ENCODE measurements at regions not wholly inside any gene's neighbourhood (a gene's known extent, or its start where the extent isn't known, plus 50 kb on each side); places are given as distances from the start of the nearest gene placed in this dataset.

DNA sequence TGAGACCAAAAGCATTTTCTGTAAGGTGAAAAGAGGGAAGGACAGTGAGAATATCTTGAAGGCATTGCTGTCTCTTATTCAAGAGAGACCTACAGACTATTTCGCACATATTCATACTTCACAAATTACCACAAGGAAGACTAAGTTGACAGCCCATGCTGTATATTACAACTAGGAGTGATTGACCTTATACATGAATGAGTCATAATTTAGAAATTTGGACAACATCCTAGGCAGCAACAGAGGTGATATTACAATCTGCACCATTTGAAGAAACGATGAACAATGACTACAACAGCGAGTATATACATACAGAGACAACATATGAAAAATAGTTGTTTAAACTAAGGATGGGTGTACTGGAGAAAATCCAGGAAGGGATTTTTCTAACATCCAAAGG lies 971.7 kb downstream of the CDH11 start:
- H3K36me3 ChIP-seq = no peaks in the 10 kb centered on the region
- no peak for DNase-seq
- H3K9me3 ChIP-seq = no peaks in the 10 kb centered on the region
- TF ChIP-seq, protein P1, sequence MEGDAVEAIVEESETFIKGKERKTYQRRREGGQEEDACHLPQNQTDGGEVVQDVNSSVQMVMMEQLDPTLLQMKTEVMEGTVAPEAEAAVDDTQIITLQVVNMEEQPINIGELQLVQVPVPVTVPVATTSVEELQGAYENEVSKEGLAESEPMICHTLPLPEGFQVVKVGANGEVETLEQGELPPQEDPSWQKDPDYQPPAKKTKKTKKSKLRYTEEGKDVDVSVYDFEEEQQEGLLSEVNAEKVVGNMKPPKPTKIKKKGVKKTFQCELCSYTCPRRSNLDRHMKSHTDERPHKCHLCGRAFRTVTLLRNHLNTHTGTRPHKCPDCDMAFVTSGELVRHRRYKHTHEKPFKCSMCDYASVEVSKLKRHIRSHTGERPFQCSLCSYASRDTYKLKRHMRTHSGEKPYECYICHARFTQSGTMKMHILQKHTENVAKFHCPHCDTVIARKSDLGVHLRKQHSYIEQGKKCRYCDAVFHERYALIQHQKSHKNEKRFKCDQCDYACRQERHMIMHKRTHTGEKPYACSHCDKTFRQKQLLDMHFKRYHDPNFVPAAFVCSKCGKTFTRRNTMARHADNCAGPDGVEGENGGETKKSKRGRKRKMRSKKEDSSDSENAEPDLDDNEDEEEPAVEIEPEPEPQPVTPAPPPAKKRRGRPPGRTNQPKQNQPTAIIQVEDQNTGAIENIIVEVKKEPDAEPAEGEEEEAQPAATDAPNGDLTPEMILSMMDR (IDR thresholded peaks at IDR 0.05) = no peak
- H3K4me1 ChIP-seq = no peaks in the 10 kb centered on the region
- H3K27ac ChIP-seq = no peak overlapping the region
- no peak overlapping the region for H3K4me3 ChIP-seq
- no peaks in the 10 kb centered on the region for H3K27me3 ChIP-seq
- intact Hi-C loops (cut with DNase I; ENCODE audit: low total_unique reads) = no loop called here

DNA sequence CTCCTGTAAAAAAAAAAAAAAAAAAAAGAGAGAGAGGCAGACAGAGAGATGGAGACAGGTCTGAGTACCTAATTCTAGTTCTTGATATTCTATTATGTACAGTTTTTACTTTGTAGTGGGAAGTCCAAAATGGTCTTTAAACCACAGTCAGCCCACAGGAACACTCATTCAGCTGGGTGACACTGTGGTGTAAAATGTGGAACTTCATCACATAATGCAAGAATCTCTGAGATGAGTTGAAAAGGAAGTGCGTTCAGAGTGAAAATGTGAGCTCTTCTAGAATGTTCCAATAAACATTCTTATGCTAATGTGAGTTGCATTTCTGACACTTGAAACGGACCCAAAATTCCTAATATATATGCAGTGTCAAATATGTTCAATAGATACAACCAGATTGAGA lies 972.1 kb downstream of the CDH11 start:
- TF ChIP-seq, protein P1 (IDR thresholded peaks at IDR 0.05) = no peak
- Histone ChIP-seq H3K36me3 (no peaks in the 10 kb centered on the region), H3K27ac (no peak overlapping the region), H3K9me3 (no peaks in the 10 kb centered on the region), H3K4me1 (no peaks in the 10 kb centered on the region), H3K4me3 (no peak overlapping the region), H3K27me3 (no peaks in the 10 kb centered on the region)
- DNase-seq = no peak
- intact Hi-C loops (cut with DNase I; ENCODE audit: low total_unique reads) = no loop called here

DNA sequence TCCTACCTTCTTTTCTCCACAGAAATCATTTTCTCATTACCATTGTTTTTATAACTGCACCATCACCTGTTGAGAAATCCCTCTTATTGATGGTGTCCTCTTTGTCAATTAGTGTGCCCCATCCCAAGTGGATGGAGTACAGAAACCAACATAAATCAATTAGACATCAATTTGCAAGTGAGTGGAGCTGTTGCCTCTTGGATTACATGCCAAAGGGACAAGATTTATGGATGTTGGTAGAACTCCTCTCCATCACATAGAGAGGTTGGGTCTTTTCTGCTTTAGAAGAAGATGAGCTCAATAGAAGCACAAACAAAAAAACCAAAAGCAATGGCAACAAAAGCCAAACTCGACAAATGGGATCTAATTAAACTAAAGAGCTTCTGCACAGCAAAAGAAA lies 973.5 kb downstream of the CDH11 start:
- Histone ChIP-seq H3K36me3 (no peaks in the 10 kb centered on the region), H3K4me3 (no peak overlapping the region), H3K4me1 (no peaks in the 10 kb centered on the region), H3K9me3 (no peaks in the 10 kb centered on the region), H3K27ac (no peak overlapping the region), H3K27me3 (no peaks in the 10 kb centered on the region)
- intact Hi-C loops (cut with DNase I; ENCODE audit: low total_unique reads) = no loop called here
- no peak for DNase-seq
- TF ChIP-seq, protein P1 (IDR thresholded peaks at IDR 0.05) = no peak

DNA sequence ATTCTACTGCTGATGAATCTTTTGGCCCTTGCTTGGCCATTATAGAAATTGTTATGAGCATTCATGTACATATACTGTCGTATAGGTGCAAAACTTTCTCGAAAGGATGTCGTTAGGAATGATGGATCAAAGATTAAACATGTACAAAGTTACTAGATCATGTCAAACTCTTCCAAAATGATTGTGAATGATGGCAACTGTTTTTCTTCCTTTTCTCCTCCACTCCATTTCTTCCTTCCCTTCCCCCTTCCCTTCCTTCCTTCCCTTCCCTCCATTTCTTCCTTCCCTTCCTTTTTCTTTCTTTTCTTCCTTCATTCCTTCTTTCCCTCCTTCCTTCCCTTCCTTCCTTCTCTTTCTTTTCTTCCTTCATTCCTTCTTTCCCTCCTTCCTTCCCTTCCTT lies 973.9 kb downstream of the CDH11 start:
- intact Hi-C loops (cut with DNase I; ENCODE audit: low total_unique reads) = no loop called here
- H3K4me3 ChIP-seq = no peak overlapping the region
- no peaks in the 10 kb centered on the region for H3K36me3 ChIP-seq
- H3K9me3 ChIP-seq = no peaks in the 10 kb centered on the region
- H3K27me3 ChIP-seq = no peaks in the 10 kb centered on the region
- DNase-seq = no peak
- H3K4me1 ChIP-seq = no peaks in the 10 kb centered on the region
- TF ChIP-seq, protein P1 (IDR thresholded peaks at IDR 0.05) = no peak
- no peak overlapping the region for H3K27ac ChIP-seq

DNA sequence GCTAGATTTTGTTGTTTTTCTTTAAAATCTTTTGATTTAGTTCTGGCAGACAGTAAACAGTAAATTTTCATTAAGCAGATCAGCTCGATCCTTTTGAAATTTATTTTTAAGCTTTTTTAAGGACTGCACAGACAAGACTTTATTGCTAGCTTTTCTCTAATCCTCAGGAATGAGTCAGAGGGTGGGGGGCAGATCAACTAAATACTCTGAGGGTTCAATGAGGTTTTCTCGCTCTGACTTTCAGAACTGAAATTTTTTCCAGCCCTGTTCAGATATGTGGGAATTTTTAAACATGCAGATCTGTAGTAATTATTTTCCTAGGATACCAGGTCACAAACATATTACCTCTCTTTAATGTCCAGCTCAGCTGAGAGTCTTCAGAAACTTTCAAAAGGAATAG lies 977.2 kb downstream of the CDH11 start:
- no peaks in the 10 kb centered on the region for H3K27me3 ChIP-seq
- no peak overlapping the region for H3K4me3 ChIP-seq
- no peak for DNase-seq
- no peaks in the 10 kb centered on the region for H3K36me3 ChIP-seq
- no peak overlapping the region for H3K27ac ChIP-seq
- TF ChIP-seq, protein P1 (IDR thresholded peaks at IDR 0.05) = no peak
- intact Hi-C loops (cut with DNase I; ENCODE audit: low total_unique reads) = no loop called here
- no peaks in the 10 kb centered on the region for H3K4me1 ChIP-seq
- H3K9me3 ChIP-seq = no peaks in the 10 kb centered on the region

DNA sequence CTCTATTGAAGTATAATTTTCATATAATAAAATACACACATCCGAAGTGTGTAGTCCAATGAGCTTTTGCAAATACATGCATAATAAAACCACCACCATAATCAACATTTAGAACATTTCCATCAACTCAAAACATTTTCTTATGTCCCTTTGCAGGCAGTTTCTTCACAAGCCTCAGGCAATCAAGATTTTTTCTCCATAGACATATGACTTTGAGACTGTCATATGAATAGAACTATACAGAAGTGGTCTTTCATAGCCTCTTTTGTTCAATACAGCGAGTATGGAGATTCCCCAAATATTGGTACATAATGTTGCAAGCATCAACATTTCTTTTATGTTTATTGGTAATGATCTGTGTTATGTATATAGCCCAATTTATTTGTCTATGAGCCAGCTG lies 983.2 kb downstream of the CDH11 start:
- intact Hi-C loops (cut with DNase I; ENCODE audit: low total_unique reads) = no loop called here
- Histone ChIP-seq H3K27me3 (no peaks in the 10 kb centered on the region), H3K4me1 (no peaks in the 10 kb centered on the region), H3K9me3 (no peaks in the 10 kb centered on the region), H3K27ac (no peak overlapping the region), H3K4me3 (no peak overlapping the region), H3K36me3 (no peaks in the 10 kb centered on the region)
- TF ChIP-seq, protein P1 (IDR thresholded peaks at IDR 0.05) = no peak
- no peak for DNase-seq

Data from tibial artery (tissue), 4 donors.